ENCODE measurements at regions not wholly inside any gene's neighbourhood (a gene's known extent, or its start where the extent isn't known, plus 50 kb on each side); places are given as distances from the start of the nearest gene placed in this dataset.

DNA sequence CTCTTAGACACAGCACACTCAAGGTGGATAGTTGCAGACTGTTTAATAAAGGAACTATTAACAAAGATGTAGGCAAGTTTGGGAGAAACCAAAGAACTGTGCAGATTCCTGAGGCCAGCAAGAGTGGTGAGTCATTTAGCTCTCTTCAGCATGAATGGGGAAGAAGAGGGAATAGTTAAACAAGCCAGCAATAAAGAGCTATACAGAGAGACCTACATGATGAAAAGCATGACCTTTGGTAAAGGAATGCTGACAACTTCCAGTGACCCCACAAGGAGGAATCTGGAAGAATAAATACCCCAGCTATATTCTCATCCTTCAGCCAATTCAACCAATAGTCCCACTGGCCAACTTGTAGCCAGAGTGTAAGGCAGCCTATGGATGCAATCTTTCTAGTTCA lies 706.0 kb upstream of the GRAMD2B start:
- TF ChIP-seq POLR2A (IDR thresholded peaks at IDR 0.05; ENCODE audit: insufficient read depth in 1 of 2, low read depth in 2 of 2, low read length in 2 of 2): no peak
- TF ChIP-seq, protein P1, sequence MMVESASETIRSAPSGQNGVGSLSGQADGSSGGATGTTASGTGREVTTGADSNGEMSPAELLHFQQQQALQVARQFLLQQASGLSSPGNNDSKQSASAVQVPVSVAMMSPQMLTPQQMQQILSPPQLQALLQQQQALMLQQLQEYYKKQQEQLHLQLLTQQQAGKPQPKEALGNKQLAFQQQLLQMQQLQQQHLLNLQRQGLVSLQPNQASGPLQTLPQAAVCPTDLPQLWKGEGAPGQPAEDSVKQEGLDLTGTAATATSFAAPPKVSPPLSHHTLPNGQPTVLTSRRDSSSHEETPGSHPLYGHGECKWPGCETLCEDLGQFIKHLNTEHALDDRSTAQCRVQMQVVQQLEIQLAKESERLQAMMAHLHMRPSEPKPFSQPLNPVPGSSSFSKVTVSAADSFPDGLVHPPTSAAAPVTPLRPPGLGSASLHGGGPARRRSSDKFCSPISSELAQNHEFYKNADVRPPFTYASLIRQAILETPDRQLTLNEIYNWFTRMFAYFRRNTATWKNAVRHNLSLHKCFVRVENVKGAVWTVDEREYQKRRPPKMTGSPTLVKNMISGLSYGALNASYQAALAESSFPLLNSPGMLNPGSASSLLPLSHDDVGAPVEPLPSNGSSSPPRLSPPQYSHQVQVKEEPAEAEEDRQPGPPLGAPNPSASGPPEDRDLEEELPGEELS (CRISPR knock-in tag; IDR thresholded peaks at IDR 0.05): no peak

Data from HepG2 (cell line).